AG04449 (cell line): ENCODE measurements at regions not wholly inside any gene's neighbourhood (a gene's known extent, or its start where the extent isn't known, plus 50 kb on each side); places are given as distances from the start of the nearest gene placed in this dataset.

Experiments
- CTCF ChIA-PET: fragments of 350-600 bp; formaldehyde crosslinking; extraction: SDS; loops from one replicate; lab custom pipeline; 2021; ENCODE audit warnings: antibody characterized with exemption; lab: Yijun Ruan, JAX
- POLR2A ChIA-PET: fragments of 400-600, 350-600 bp; formaldehyde crosslinking; extraction: SDS; loops from one replicate; lab custom pipeline; 2020; ENCODE audit warnings: antibody characterized with exemption, inconsistent platforms; lab: Yijun Ruan, JAX
- DNase-seq: peaks from one replicate; pipeline ENCODE4 v3.0.0-alpha.2; 2010; ENCODE audit warnings: low read depth, low spot score
- H3K4me3 ChIP-seq: 2 replicates; pipeline ENCODE4 v1.5.1; 2011; ENCODE audit warnings: low read depth, mild to moderate bottlenecking, control low read depth, low read length
- CTCF ChIP-seq: IDR thresholded peaks from one replicate; pipeline ENCODE4 v1.5.1; 2011; ENCODE audit warnings: mild to moderate bottlenecking, moderate library complexity, low read length, control low read depth, inconsistent platforms; ENCODE audit not compliant: insufficient read depth; ENCODE audit errors: missing control alignments

DNA sequence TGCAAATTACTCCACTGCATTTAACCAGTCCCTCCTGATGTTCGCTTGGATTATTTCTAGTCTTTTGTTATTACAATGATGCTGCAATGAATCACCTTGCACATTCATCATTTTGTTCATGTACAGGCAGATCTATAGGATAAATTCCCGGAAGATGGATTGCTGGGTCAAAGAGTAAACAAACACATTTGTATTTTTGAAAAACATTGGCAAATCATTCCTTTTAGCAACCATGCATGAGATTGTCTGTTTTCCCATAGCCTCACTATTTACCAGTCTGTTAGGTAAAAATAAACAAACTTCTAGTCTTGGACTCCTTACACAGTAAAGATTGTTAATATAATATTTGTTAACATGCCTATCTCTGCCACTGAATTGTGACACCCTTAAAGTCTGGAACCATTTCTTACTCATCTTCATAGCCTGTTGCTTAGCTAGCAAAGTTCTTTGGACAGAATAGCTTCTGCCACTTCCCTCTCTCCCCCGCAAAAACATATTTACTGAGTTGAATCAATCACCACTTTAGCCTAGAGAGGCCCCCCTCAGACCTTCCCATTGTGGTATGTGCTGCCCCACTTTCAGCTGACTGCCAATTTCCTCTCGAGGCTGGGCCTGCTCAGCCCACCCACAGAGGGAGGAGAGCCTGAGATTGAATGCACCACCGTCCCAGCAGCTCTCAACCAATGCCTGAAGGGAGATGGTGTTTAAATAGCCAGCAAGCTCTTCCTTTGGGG lies 108.4 kb upstream of the ATXN3L start:
- no peak overlapping the region for H3K4me3 ChIP-seq
- peak; percentile 61 for DNase-seq
- no peak for TF ChIP-seq CTCF
- ChIA-PET POLR2A (interaction anchor here (0.6 to 1.7 kb wide), 6 partner anchors 13 to 449 kb away, joined by 3 to 13 read pairs (median 3); no protein-coding TSS in a partner anchor), CTCF (no interaction called here)

DNA sequence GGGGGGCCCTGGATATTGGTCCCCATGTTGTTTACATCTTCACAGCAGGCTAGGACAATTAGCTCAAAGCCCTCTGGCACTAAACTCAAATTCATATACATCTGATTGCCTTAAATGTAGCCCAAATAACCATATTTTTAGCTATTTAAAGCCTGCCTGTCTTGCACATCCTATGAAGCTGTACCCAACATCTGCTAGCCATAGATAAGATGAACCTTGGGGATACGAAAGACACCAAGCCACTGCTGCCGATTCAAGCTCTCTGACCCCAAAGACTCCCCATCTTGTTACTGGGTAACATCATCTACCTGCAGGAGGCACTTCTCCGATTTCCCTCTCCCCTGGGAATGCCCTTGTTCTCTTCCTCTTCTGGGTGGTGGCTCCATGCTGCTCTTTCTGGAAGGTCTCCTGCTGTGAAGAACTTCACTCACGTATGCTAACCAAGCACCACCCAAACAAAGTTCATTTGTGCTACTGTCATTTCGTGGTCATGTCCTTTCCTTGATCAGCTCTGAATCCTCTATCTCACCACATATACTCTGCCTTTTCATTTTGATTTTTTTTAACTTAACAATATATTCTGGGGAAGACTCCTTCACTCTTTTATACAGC lies 107.7 kb upstream of the ATXN3L start:
- H3K4me3 ChIP-seq: no peak overlapping the region
- POLR2A ChIA-PET: interaction anchor here (0.6 to 1.7 kb wide), 4 partner anchors 12 to 449 kb away, joined by 3 to 13 read pairs (median 4); no protein-coding TSS in a partner anchor
- DNase-seq: no peak
- no peak for TF ChIP-seq CTCF
- CTCF ChIA-PET: no interaction called here

DNA sequence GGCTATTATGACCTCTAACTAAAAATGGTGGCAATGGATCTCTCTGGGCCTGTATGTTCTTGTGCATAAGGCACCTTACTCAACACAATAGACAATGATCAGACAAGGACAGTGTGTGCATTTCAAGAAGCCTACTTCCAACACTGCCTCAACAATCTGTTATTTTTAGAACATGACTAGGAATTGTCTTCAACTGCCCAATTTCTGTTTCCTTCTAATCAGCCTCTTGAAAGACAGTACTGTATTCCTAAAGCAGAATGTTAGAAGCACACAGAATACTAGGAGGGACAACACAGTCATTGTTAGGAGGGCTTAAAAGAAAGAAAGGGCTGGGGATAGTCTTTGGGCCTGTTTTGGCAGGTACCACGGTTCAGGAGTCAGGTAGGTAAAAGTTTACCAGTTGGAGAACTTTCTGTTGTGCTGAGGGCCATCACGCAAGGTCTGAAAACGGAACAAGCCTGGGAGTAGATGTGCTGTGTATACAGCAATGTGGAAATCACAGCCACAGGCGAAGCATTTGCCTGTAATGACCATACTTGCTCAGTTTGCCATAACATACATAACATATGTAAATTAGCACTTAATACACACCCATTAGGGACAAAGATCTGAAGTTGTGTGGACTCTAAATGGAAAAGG lies 100.8 kb upstream of the ATXN3L start:
- no peak for DNase-seq
- CTCF ChIA-PET: no interaction called here
- POLR2A ChIA-PET: no interaction called here
- no peak for TF ChIP-seq CTCF
- no peak overlapping the region for H3K4me3 ChIP-seq

DNA sequence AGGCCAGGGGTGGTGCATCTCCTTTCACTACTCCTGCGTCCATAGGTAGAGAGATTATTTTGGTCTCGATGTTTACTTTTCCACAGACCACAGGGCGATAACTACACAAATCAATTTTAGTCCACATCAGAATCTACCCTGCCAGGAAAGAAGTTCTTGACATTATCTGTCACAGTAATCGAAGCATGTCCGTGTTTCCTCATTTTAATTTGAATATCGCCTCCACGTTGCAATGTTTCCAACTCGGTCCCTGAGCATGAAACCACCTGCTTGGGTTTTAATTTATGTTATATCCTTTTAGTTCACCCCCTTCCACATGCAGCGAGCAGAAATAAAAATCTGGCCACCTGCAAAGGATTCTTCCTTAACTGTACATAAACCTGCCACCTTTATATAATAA lies 100.1 kb upstream of the ATXN3L start:
- no peak overlapping the region for H3K4me3 ChIP-seq
- DNase-seq: no peak
- no peak for TF ChIP-seq CTCF
- ChIA-PET CTCF (no interaction called here), POLR2A (no interaction called here)

DNA sequence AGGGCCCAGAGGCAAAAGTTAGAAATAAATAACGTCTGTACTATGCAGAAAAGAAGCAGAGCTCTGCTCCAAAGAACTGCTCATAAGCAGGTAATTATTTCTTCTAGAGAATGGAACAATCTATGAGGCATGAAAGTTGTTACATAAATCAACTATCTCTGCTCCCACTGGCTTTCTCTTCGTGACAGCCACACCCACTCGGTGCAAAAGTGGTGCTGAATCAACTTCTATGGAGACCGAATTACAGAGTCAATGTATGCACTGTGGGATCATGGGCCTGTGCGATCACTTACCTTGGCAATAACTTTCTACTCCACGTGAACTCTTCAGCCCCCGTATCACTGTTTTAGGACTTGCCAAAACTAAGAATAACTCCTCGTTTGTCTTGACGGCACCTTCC lies 99.4 kb upstream of the ATXN3L start:
- ChIA-PET POLR2A (no interaction called here), CTCF (no interaction called here)
- no peak overlapping the region for H3K4me3 ChIP-seq
- TF ChIP-seq CTCF: no peak
- DNase-seq: no peak
